SK-N-SH (cell line): ENCODE measurements at regions not wholly inside any gene's neighbourhood (a gene's known extent, or its start where the extent isn't known, plus 50 kb on each side); places are given as distances from the start of the nearest gene placed in this dataset.

Experiments
- CTCF ChIA-PET: fragments of 300-600, 350-600 bp; formaldehyde crosslinking; extraction: SDS; loops from one replicate; lab custom pipeline; 2021; lab: Yijun Ruan, JAX
- POLR2A ChIA-PET: fragments of 350-600 bp; sonication (Branson Sonifier 250); formaldehyde crosslinking; extraction: SDS; loops from one replicate; lab custom pipeline; 2020; ENCODE audit warnings: antibody characterized with exemption, inconsistent platforms; lab: Yijun Ruan, JAX
- DNase-seq: peaks from one replicate; pipeline ENCODE4 v3.0.0; 2012
- H2AFZ ChIP-seq: fragments of 200-600 bp; sonication (generic); 2 replicates; pipeline ENCODE4 v1.8.1; 2016; ENCODE audit warnings: antibody characterized with exemption, mild to moderate bottlenecking, low read depth
- H3F3A ChIP-seq: fragments of 200-600 bp; sonication (generic); replicated peaks from 2 replicates; pipeline ENCODE3; 2016; ENCODE audit warnings: antibody characterized with exemption, mild to moderate bottlenecking; ENCODE audit not compliant: insufficient read depth
- H3K27ac ChIP-seq, 2 experiments: fragments of 200-500 bp in 1 of 2; fragments of 200-600 bp in 1 of 2; sonication (Bioruptor generic) in 1 of 2; sonication (generic), shearing (Covaris generic) in 1 of 2; 2 replicates each; pipeline versions ENCODE4 v1.5.1 to v1.6.1; 2014 to 2016; ENCODE audit warnings: low read depth in 2 of 2, inconsistent platforms in 1 of 2, low read length in 1 of 2, mild to moderate bottlenecking in 1 of 2, mixed read lengths in 1 of 2
- H3K27me3 ChIP-seq: fragments of 200-600 bp; sonication (generic), shearing (Covaris generic); 2 replicates; pipeline ENCODE4 v1.6.1; 2016; ENCODE audit warnings: mixed run types; ENCODE audit not compliant: insufficient read depth
- H3K36me3 ChIP-seq, 2 experiments: fragments of 200-500 bp in 1 of 2; fragments of 200-600 bp in 1 of 2; sonication (Bioruptor generic) in 1 of 2; sonication (generic) in 1 of 2; replicated peaks in 1 of 2; 2 replicates each; pipeline versions ENCODE3 to v1.5.1; 2014 to 2016; ENCODE audit warnings: low read length in 1 of 2, mild to moderate bottlenecking in 1 of 2; ENCODE audit not compliant: insufficient read depth in 2 of 2, control insufficient read depth in 1 of 2
- H3K4me1 ChIP-seq, 2 experiments: fragments of 200-500 bp in 1 of 2; fragments of 200-600 bp in 1 of 2; sonication (Bioruptor generic) in 1 of 2; sonication (generic), shearing (Covaris generic) in 1 of 2; 2 replicates each; pipeline versions ENCODE4 v1.5.1 to v1.6.1; 2014 to 2016; ENCODE audit warnings: low read depth in 1 of 2, low read length in 1 of 2, mixed run types in 1 of 2; ENCODE audit not compliant: insufficient read depth in 2 of 2, control insufficient read depth in 1 of 2
- H3K4me2 ChIP-seq: fragments of 200-600 bp; sonication (generic), shearing (Covaris generic); 2 replicates; pipeline ENCODE4 v1.6.1; 2017; ENCODE audit warnings: mixed run types
- H3K4me3 ChIP-seq, 2 experiments: fragments of 200-500 bp in 1 of 2; fragments of 200-600 bp in 1 of 2; sonication (Bioruptor generic) in 1 of 2; sonication (generic), shearing (Covaris generic) in 1 of 2; 2 replicates each; pipeline versions ENCODE4 v1.5.1 to v1.8.1; 2014 to 2016; ENCODE audit warnings: low read depth in 2 of 2, inconsistent platforms in 1 of 2, low read length in 1 of 2, mild to moderate bottlenecking in 1 of 2, mixed read lengths in 1 of 2, moderate library complexity in 1 of 2
- H3K79me2 ChIP-seq: fragments of 200-600 bp; sonication (generic); 2 replicates; pipeline ENCODE4 v1.8.1; 2017; ENCODE audit warnings: mild to moderate bottlenecking; ENCODE audit not compliant: insufficient read depth
- H3K9ac ChIP-seq: fragments of 200-600 bp; sonication (generic); 2 replicates; pipeline ENCODE4 v1.6.1; 2017; ENCODE audit warnings: mixed run types
- H3K9me2 ChIP-seq: fragments of 200-600 bp; sonication (generic); 2 replicates; pipeline ENCODE4 v1.6.1; 2017; ENCODE audit warnings: mixed run types
- H3K9me3 ChIP-seq: fragments of 200-600 bp; sonication (generic); 2 replicates; pipeline ENCODE4 v1.6.1; 2017; ENCODE audit warnings: mixed run types, mild to moderate bottlenecking, moderate library complexity
- H4K20me1 ChIP-seq: fragments of 200-600 bp; sonication (generic); 2 replicates; pipeline ENCODE4 v1.6.1; 2017; ENCODE audit warnings: mild to moderate bottlenecking, mixed run types; ENCODE audit not compliant: insufficient read depth
- FOSL2 ChIP-seq: IDR thresholded peaks from 2 replicates; pipeline ENCODE4 v1.4.0; 2012; ENCODE audit warnings: low read depth, mild to moderate bottlenecking, moderate library complexity, borderline replicate concordance
- JUND ChIP-seq: IDR thresholded peaks from 2 replicates; pipeline ENCODE4 v1.4.0; 2012
- MEF2A ChIP-seq: IDR thresholded peaks from 2 replicates; pipeline ENCODE4 v1.4.0; 2012; ENCODE audit warnings: low read depth, borderline replicate concordance
- NFIC ChIP-seq: IDR thresholded peaks from 2 replicates; pipeline ENCODE4 v1.4.0; 2012; ENCODE audit warnings: borderline replicate concordance
- PBX3 ChIP-seq: IDR thresholded peaks from 2 replicates; pipeline ENCODE4; 2012
- RCOR1 ChIP-seq: fragments of 150-350 bp; IDR thresholded peaks from 2 replicates; pipeline ENCODE4 v1.6.1; 2017; ENCODE audit warnings: antibody characterized with exemption, low read length
- REST ChIP-seq: IDR thresholded peaks from 2 replicates; pipeline ENCODE4 v1.6.1; 2012; ENCODE audit warnings: mild to moderate bottlenecking, low read depth, low read length, moderate library complexity
- RFX5 ChIP-seq: IDR thresholded peaks from 2 replicates; pipeline ENCODE4 v1.6.1; 2012; ENCODE audit warnings: mild to moderate bottlenecking, improper control_type of control experiment, low read length
- TCF12 ChIP-seq: IDR thresholded peaks from 2 replicates; pipeline ENCODE4 v1.4.0; 2012
- TEAD4 ChIP-seq: IDR thresholded peaks from 2 replicates; pipeline ENCODE4 v1.4.0; 2012; ENCODE audit warnings: mild to moderate bottlenecking, borderline replicate concordance; ENCODE audit not compliant: insufficient read depth
- ZBTB33 ChIP-seq: IDR thresholded peaks from 2 replicates; pipeline ENCODE4 v1.4.0; 2012; ENCODE audit warnings: low read depth, borderline replicate concordance
- WGBS: methylation state at CpG from one replicate; pipeline ENCODE4 v1.1.6; 2017; ENCODE audit warnings: low lambda C conversion rate; 5-methylcytosine and 5-hydroxymethylcytosine counted together
- TF ChIP-seq, protein P1 (sequence below): IDR thresholded peaks from 2 replicates; pipeline ENCODE4 v1.4.0; 2012; ENCODE audit warnings: low read depth
- TF ChIP-seq, protein P2 (sequence below): fragments of 150-350 bp; IDR thresholded peaks from 2 replicates; pipeline ENCODE4 v1.6.1; 2017; ENCODE audit warnings: antibody characterized with exemption, low read length, low read depth, borderline replicate concordance

DNA sequence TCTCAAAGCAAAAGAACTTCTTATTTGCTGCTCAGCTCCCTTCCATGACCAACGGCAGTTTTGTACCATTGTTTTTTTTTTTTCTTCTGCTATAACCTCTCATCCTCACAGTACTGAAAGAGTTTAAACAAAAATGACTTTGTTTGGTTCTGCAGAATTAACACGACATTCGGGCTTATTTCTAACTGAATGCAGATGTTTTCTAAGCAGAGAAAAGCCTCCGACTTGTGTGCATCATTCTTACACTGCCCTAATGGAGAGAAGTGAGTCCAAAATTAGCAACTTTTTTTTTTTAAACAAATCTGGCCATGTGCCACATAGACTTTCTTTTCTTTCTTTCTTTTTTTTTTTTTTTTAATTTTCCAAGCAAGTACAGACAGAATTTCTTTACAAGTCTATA lies 382.7 kb downstream of the HDGFL1 start:
- CTCF ChIA-PET, result interaction anchor here (1.1 kb wide), 1 partner anchor 23 kb away, joined by 3 read pairs; no protein-coding TSS in a partner anchor

More for the DNA sequence above, 382.7 kb downstream of the HDGFL1 start:
- no peak overlapping the region for H2AFZ ChIP-seq
- no peaks in the 10 kb centered on the region for H4K20me1 ChIP-seq
- no peak overlapping the region for H3K27ac ChIP-seq
- POLR2A ChIA-PET, result no interaction called here
- no peak overlapping the region for H3K9ac ChIP-seq
- no peaks in the 10 kb centered on the region for H3K79me2 ChIP-seq
- H3F3A ChIP-seq, result no peaks in the 10 kb centered on the region
- WGBS, result 85% methylated on average over 4 of the region's 4 CpGs
- H3K4me1 ChIP-seq, result peaks cover 0 to 2% of the 10 kb centered on the region in 2 experiments; a peak in 2 of 4 replicates
- H3K27me3 ChIP-seq, result no peaks in the 10 kb centered on the region
- TF ChIP-seq TCF12, result no peak
- no peak for TF ChIP-seq ZBTB33
- TF ChIP-seq, protein P1, sequence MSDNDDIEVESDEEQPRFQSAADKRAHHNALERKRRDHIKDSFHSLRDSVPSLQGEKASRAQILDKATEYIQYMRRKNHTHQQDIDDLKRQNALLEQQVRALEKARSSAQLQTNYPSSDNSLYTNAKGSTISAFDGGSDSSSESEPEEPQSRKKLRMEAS, result no peak
- TF ChIP-seq JUND, result no peak
- no peak for TF ChIP-seq RCOR1
- no peak for TF ChIP-seq RFX5
- no peak for TF ChIP-seq TEAD4
- TF ChIP-seq REST, result no peak
- TF ChIP-seq NFIC, result no peak
- no peak for TF ChIP-seq FOSL2
- TF ChIP-seq MEF2A, result no peak
- TF ChIP-seq, protein P2, sequence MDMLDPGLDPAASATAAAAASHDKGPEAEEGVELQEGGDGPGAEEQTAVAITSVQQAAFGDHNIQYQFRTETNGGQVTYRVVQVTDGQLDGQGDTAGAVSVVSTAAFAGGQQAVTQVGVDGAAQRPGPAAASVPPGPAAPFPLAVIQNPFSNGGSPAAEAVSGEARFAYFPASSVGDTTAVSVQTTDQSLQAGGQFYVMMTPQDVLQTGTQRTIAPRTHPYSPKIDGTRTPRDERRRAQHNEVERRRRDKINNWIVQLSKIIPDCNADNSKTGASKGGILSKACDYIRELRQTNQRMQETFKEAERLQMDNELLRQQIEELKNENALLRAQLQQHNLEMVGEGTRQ, result no peak
- no peak for TF ChIP-seq PBX3
- no peak overlapping the region for H3K4me2 ChIP-seq
- no peaks in the 10 kb centered on the region for H3K9me3 ChIP-seq
- H3K9me2 ChIP-seq, result no peaks in the 10 kb centered on the region
- H3K4me3 ChIP-seq, result no peak overlapping the region
- no peaks in the 10 kb centered on the region for H3K36me3 ChIP-seq
- no peak for DNase-seq
